ENCODE measurements at regions not wholly inside any gene's neighbourhood (a gene's known extent, or its start where the extent isn't known, plus 50 kb on each side); places are given as distances from the start of the nearest gene placed in this dataset.
"Not testable (repeated sequence)": the region's sequence is repeated elsewhere in the genome, so short reads cannot be mapped to it uniquely, and the experiment has no call there.

DNA sequence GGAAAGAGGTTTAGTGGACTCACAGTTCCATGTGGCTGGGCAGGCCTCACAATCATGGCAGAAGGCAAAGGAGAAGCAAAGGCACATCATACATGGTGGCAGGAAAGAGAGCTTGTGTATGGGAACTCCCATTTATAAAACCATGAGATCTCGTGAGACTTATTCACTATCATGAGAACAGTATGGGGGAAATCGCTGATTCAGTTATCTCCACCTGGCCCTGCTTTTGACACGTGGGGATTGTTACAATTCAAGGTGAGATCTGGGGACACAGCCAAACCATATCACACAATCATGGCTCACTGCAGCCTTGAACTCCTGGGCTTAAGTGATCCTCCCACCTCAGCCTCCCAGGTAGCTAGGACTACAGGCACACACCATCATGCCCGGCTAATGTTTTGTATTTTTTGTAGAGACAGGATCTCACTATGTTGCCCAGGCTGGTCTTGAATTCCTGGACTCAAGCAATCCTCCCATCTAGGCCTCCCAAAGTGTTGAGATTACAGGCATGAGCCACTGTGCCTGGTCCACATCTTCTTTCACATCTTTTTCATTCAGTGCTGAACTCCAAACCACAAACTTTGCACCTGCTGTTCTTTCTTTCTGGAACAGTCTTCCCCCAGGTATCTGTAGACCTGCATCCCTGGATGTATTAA, 194.2 kb downstream of the ZFP64 start:
- TF ChIP-seq CTCF (IDR thresholded peaks at IDR 0.05; ENCODE audit: borderline replicate concordance, extremely low read depth, low read length, poor library complexity, severe bottlenecking); EZH2 (IDR thresholded peaks at IDR 0.05; ENCODE audit: borderline replicate concordance, low read depth, low read length, severe bottlenecking): not testable (repeated sequence)

Data from DND-41 (cell line).